Astrocyte of the spinal cord (primary cell): ENCODE measurements at regions not wholly inside any gene's neighbourhood (a gene's known extent, or its start where the extent isn't known, plus 50 kb on each side); places are given as distances from the start of the nearest gene placed in this dataset.

Source experiments
- DNase-seq: peaks from one replicate; pipeline ENCODE4 v3.0.0; 2011; ENCODE audit warnings: low read depth, low spot score
- H3K4me3 ChIP-seq: 2 replicates; pipeline ENCODE4 v1.5.1; 2011; ENCODE audit warnings: low read depth, mild to moderate bottlenecking, low read length, moderate library complexity
- CTCF ChIP-seq: IDR thresholded peaks from 2 replicates; pipeline ENCODE4 v1.5.1; 2012; ENCODE audit warnings: low read depth, mild to moderate bottlenecking, low read length, inconsistent platforms
- in situ Hi-C: cut with HindIII; loops from 2 replicates; pipeline ENCODE4 v1.10.0; 2017; ENCODE audit warnings: low sequenced_read_pairs

GRCh38 chr10:129219364-129219763 is 247.7 kb upstream of the MGMT start:
- no peak overlapping the region for H3K4me3 ChIP-seq
- no peak for DNase-seq
- TF ChIP-seq CTCF = no peak
- in situ Hi-C loops = no loop called here

DNA sequence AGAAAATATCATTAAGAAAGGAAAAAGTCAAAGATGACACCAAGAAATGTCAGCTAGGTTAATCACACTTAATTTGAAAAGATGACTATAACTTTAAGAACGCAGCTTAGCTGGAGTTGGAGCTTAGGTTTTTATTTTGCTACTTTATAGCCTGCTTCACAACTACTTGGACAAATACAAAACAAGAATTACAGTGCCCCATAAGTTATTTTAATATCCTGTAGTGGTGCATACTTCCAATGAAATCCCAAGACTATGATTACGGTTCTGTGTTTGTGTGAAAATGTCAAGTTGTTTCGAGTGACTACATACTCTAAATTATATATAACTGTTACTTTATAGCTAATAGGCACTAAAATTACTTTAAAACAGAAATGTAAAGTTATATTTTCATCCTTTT is 244.6 kb upstream of the MGMT start:
- no peak for DNase-seq
- in situ Hi-C loops = no loop called here
- no peak overlapping the region for H3K4me3 ChIP-seq

DNA sequence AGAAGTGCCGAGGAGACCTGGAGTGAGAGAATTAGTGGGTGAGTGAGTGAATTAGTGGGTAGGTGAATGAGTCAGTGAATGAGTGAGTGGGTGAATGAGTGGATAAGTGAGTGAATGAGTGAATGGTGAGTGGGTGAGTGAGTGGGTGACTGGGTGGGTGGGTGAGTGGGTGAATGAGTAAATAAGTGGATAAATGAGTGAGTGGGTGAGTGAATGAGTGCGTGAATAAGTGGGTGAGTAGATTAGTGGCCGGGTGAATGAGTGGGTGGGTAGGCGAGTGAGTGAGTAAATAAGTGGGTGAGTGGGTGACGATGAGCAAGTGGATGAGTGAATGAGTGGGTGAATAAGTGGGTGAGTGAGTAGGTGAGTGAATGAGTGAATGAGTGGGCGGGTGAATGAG is 243.7 kb upstream of the MGMT start:
- in situ Hi-C loops = no loop called here
- no peak for TF ChIP-seq CTCF
- DNase-seq = no peak
- H3K4me3 ChIP-seq = no peak overlapping the region

More for the DNA sequence above, 244.6 kb upstream of the MGMT start:
- TF ChIP-seq CTCF = no peak

DNA sequence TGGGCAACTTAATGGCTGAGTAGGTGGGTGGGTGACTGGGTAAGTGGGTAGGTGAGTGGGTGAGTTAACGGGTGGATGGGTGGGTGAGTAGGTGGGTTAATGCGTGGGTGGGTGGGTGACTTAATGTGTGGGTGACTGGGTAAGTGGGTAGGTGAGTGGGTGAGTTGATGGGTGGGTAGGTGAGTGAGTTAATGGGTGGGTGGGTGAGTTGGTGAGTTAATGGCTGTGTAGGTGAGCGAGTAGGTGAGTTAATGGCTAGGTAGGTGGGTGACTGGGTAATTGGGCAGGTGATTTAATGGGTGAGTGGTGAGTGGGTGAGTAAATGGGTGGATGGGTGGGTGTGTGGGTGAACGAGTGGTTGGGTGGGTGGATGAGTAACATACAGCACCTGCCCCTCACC is 243.0 kb upstream of the MGMT start:
- no peak for TF ChIP-seq CTCF
- in situ Hi-C loops = no loop called here
- no peak for DNase-seq
- H3K4me3 ChIP-seq = no peak overlapping the region

DNA sequence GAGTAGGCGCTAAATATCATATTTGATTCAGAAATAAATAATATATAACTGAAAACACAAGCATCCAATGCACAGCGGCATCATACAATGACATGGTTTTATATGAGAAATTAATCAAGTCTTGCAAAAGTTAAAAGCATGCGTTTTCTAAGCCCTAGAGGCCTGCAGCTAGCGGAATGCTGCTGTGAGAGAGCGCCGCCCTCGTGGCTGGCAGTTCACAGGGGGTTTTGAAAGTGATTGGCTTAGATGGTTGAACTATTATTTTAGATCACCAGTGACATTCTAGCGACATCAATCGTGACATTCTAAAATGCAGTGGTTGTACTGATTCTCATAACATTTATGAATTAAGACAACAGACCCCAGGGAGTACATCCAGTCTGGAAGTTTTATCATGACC is 235.2 kb upstream of the MGMT start:
- TF ChIP-seq CTCF = no peak
- H3K4me3 ChIP-seq = no peak overlapping the region
- in situ Hi-C loops = no loop called here
- DNase-seq = no peak

- DNase-seq = no peak
- no peak for TF ChIP-seq CTCF
- H3K4me3 ChIP-seq = no peak overlapping the region
- in situ Hi-C loops = no loop called here
These were observed 233.5 kb upstream of the MGMT start for GRCh38 chr10:129233351-129234148.
